Vagina (tissue), 2 donors: ENCODE measurements at regions not wholly inside any gene's neighbourhood (a gene's known extent, or its start where the extent isn't known, plus 50 kb on each side); places are given as distances from the start of the nearest gene placed in this dataset.

Experiments
- DNase-seq, 2 donors: peaks; one replicate each; pipeline ENCODE4 v3.0.0-alpha.2; 2017; ENCODE audit errors: extremely low spot score in 2 of 2
- H3K27ac ChIP-seq: fragments of 200-600 bp; sonication (generic); one replicate; pipeline ENCODE4 v1.5.1; 2019
- H3K27me3 ChIP-seq: fragments of 200-600 bp; sonication (generic); one replicate; pipeline ENCODE4 v1.5.1; 2019
- H3K36me3 ChIP-seq, 2 donors: fragments of 200-600 bp; sonication (generic); one replicate each; pipeline ENCODE4 v1.5.1; 2017 to 2019
- H3K4me1 ChIP-seq: fragments of 200-600 bp; sonication (generic); one replicate; pipeline ENCODE4 v1.5.1; 2019
- H3K4me3 ChIP-seq, 2 donors: fragments of 200-600 bp; sonication (generic); 1 replicate in 1 of 2; 2 replicates in 1 of 2; pipeline ENCODE4 v1.5.1; 2016 to 2019
- H3K9me3 ChIP-seq: fragments of 200-600 bp; sonication (generic); one replicate; pipeline ENCODE4 v1.5.1; 2019
- CTCF ChIP-seq, 3 experiments: fragments of 450-650 bp in 2 of 3; fragments of 200-600 bp in 1 of 3; sonication (generic) in 1 of 3; IDR thresholded peaks; one replicate each; pipeline ENCODE4 v1.5.1; 2017 to 2019; ENCODE audit warnings: antibody characterized with exemption in 3 of 3, mild to moderate bottlenecking in 2 of 3, moderate library complexity in 2 of 3
- POLR2A ChIP-seq, 2 donors: fragments of 450-650 bp; IDR thresholded peaks; one replicate each; pipeline ENCODE4 v1.6.1; 2017; ENCODE audit warnings: antibody characterized with exemption in 2 of 2, mild to moderate bottlenecking in 2 of 2, moderate library complexity in 2 of 2
- POLR2AphosphoS5 ChIP-seq, 2 donors: sonication (generic); formaldehyde crosslinking; IDR thresholded peaks; one replicate each; pipeline ENCODE4 v1.9.0; 2017; ENCODE audit warnings: antibody characterized with exemption in 2 of 2, mild to moderate bottlenecking in 2 of 2, low read depth in 1 of 2; ENCODE audit not compliant: insufficient read depth in 1 of 2
- intact Hi-C: fragments of 100-400 bp; cut with DNase I; formaldehyde crosslinking; loops from one replicate; pipeline ENCODE4 v1.15.1; 2023

GRCh38 chr6:105598264-105598663, 195.4 kb upstream of the PREP start:
- peaks cover 62% of the 10 kb centered on the region for H3K4me1 ChIP-seq
- no peak for DNase-seq
- H3K27me3 ChIP-seq: no peaks in the 10 kb centered on the region
- intact Hi-C loops: no loop called here
- no peak overlapping the region for H3K27ac ChIP-seq
- H3K9me3 ChIP-seq: no peaks in the 10 kb centered on the region
- H3K4me3 ChIP-seq: no peak overlapping the region
- no peaks in the 10 kb centered on the region for H3K36me3 ChIP-seq
- no peak for TF ChIP-seq POLR2AphosphoS5 (IDR thresholded peaks at IDR 0.05; ENCODE audit: insufficient read depth in 1 of 2, low read depth in 1 of 2)

GRCh38 chr6:105596284-105596755, 193.4 kb upstream of the PREP start:
- Histone ChIP-seq H3K27me3 (no peaks in the 10 kb centered on the region), H3K27ac (peak overlapping the region; percentile 43), H3K9me3 (no peaks in the 10 kb centered on the region), H3K36me3 (no peaks in the 10 kb centered on the region), H3K4me3 (no peak overlapping the region), H3K4me1 (peaks cover 49% of the 10 kb centered on the region)
- no peak for DNase-seq
- intact Hi-C loops: no loop called here
- TF ChIP-seq POLR2A (IDR thresholded peaks at IDR 0.05): no peak
- TF ChIP-seq POLR2AphosphoS5 (IDR thresholded peaks at IDR 0.05; ENCODE audit: insufficient read depth in 1 of 2, low read depth in 1 of 2): peak in 1 of 2 donors; percentile 84

GRCh38 chr6:105595829-105596228, 192.9 kb upstream of the PREP start:
- peaks cover 45% of the 10 kb centered on the region for H3K4me1 ChIP-seq
- intact Hi-C loops: no loop called here

GRCh38 chr6:105594821-105595220, 191.9 kb upstream of the PREP start:
- Histone ChIP-seq H3K36me3 (no peaks in the 10 kb centered on the region), H3K27me3 (no peaks in the 10 kb centered on the region), H3K4me1 (peaks cover 35% of the 10 kb centered on the region), H3K27ac (no peak overlapping the region), H3K4me3 (no peak overlapping the region), H3K9me3 (no peaks in the 10 kb centered on the region)
- TF ChIP-seq POLR2AphosphoS5 (IDR thresholded peaks at IDR 0.05; ENCODE audit: insufficient read depth in 1 of 2, low read depth in 1 of 2) (no peak), CTCF (IDR thresholded peaks at IDR 0.05) (no peak), POLR2A (IDR thresholded peaks at IDR 0.05) (no peak)
- no peak for DNase-seq
- intact Hi-C loops: no loop called here

More at GRCh38 chr6:105595829-105596228, 192.9 kb upstream of the PREP start:
- H3K4me3 ChIP-seq: no peak overlapping the region
- no peaks in the 10 kb centered on the region for H3K27me3 ChIP-seq
- peak overlapping the region; percentile 43 for H3K27ac ChIP-seq
- no peaks in the 10 kb centered on the region for H3K36me3 ChIP-seq
- H3K9me3 ChIP-seq: no peaks in the 10 kb centered on the region
- TF ChIP-seq CTCF (IDR thresholded peaks at IDR 0.05) (no peak), POLR2AphosphoS5 (IDR thresholded peaks at IDR 0.05; ENCODE audit: insufficient read depth in 1 of 2, low read depth in 1 of 2) (no peak), POLR2A (IDR thresholded peaks at IDR 0.05) (no peak)
- no peak for DNase-seq

GRCh38 chr6:105593805-105594671, 191.2 kb upstream of the PREP start:
- no peak overlapping the region for H3K4me3 ChIP-seq
- intact Hi-C loops: no loop called here

More at GRCh38 chr6:105593805-105594671, 191.2 kb upstream of the PREP start:
- TF ChIP-seq CTCF (IDR thresholded peaks at IDR 0.05) (no peak), POLR2A (IDR thresholded peaks at IDR 0.05) (no peak), POLR2AphosphoS5 (IDR thresholded peaks at IDR 0.05; ENCODE audit: insufficient read depth in 1 of 2, low read depth in 1 of 2) (no peak)
- no peak overlapping the region for H3K27ac ChIP-seq
- no peaks in the 10 kb centered on the region for H3K27me3 ChIP-seq
- DNase-seq: no peak
- no peaks in the 10 kb centered on the region for H3K36me3 ChIP-seq
- H3K4me1 ChIP-seq: peaks cover 31% of the 10 kb centered on the region
- H3K9me3 ChIP-seq: no peaks in the 10 kb centered on the region
